Activated effector memory CD4-positive, alpha-beta T cell treated with anti-CD3 and anti-CD28 coated beads, Interleukin-2, amount 50 U/mL, for 16 hours (primary cell): ENCODE measurements at regions not wholly inside any gene's neighbourhood (a gene's known extent, or its start where the extent isn't known, plus 50 kb on each side); places are given as distances from the start of the nearest gene placed in this dataset.
"Not testable (repeated sequence)": the region's sequence is repeated elsewhere in the genome, so short reads cannot be mapped to it uniquely, and the experiment has no call there.

Experiments used
- DNase-seq: peaks from one replicate; pipeline ENCODE4 v3.0.0-alpha.2; 2020

DNA sequence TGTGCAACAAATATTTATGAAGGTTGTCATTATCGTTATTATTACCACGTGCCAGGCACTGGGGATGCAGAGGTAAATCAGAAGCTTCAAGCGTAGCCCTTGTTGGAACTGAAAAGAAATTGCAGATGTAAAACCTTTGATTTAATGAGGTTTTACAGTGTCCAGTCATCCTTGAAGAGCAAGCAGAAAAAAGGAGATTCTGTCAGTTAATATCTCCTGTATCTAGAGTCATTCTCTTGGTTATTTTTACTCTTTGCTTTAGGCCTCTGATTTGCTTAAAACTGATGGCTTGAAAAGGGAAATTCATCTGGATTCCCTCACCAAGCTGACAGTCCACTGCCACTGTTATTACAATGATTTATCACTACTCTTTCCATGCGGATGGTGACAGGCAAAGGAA, 179.3 kb downstream of the GALC start:
- no peak for DNase-seq

GRCh38 chr14:87813211-87813610, 179.8 kb downstream of the GALC start:
- DNase-seq: no peak

- no peak for DNase-seq
Measured at GRCh38 chr14:87811246-87811645, 181.7 kb downstream of the GALC start.

GRCh38 chr14:87810711-87811110, 182.3 kb downstream of the GALC start:
- no peak for DNase-seq

DNA sequence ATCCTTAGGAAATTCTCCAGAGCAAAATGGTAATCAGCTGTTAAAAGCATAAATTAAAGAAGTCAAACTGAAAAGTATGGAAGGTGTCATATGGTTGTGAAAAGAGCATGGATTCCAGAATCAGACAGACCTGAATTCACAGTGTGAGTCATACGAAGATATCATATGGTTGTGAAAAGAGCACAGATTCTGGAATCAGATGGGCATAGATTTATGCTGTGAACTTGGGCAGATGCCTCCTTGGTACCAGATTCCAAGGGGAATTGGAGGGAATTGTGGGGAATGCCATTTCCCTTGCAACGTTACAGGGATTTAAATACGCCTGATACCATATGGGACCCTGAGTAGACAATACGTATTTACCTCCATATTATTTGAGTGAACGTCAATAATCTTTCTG, 183.7 kb downstream of the GALC start:
- no peak for DNase-seq

GRCh38 chr14:87805315-87805723, 187.7 kb downstream of the GALC start:
- peak; percentile 80 for DNase-seq

DNA sequence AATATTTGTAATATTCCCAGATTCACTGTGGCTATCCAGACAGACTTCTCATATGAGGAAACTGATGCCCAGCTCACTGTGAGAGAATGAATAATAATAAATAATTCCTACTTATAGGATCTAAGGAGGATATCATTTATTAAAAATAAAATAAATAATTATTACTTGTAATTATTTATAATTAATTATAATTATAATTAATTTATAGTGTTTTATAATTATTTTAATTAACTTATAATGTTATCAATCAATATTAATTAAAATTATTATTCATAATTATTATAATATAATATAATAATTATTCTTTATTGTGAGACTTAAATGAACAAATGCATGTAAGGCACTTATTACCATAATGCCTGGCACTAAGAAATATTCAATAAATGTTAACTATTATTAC, 192.8 kb downstream of the GALC start:
- DNase-seq: no peak

DNA sequence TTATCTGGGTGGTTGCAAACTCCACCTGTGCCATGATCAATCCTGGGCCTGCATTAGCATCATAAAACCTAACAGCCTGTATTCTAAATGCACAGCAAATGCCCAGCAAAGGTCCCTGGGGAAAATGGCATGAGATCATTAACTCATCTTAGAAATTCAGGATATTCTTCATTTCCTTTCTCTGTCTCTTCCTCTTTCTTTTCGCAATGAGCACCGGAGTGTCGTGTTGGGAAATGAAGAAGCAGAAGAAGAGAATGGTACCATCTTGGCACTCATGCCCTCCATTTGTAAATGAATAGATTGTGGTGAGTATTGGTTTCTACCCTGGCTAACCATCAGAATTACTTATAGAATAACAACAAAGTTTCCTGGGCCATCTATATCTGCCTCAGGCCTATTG, 193.6 kb downstream of the GALC start:
- no peak for DNase-seq

GRCh38 chr14:87797001-87797400, 196.0 kb downstream of the GALC start:
- DNase-seq: no peak

- no peak for DNase-seq
Measured at GRCh38 chr14:87794561-87794960, 198.4 kb downstream of the GALC start.

GRCh38 chr14:87785897-87786296, 207.1 kb downstream of the GALC start:
- no peak for DNase-seq

GRCh38 chr14:87784386-87784785, 208.6 kb downstream of the GALC start:
- DNase-seq: no peak

- no peak for DNase-seq
Measured at GRCh38 chr14:87783071-87783470, 209.9 kb downstream of the GALC start.

- no peak for DNase-seq
Measured at GRCh38 chr14:87772854-87773253, 220.1 kb downstream of the GALC start.

GRCh38 chr14:87767567-87767901, 225.4 kb downstream of the GALC start:
- DNase-seq: no peak

GRCh38 chr14:87758876-87759275, 234.1 kb downstream of the GALC start:
- no peak for DNase-seq

- no peak for DNase-seq
Measured at GRCh38 chr14:87756661-87757060, 236.3 kb downstream of the GALC start.

DNA sequence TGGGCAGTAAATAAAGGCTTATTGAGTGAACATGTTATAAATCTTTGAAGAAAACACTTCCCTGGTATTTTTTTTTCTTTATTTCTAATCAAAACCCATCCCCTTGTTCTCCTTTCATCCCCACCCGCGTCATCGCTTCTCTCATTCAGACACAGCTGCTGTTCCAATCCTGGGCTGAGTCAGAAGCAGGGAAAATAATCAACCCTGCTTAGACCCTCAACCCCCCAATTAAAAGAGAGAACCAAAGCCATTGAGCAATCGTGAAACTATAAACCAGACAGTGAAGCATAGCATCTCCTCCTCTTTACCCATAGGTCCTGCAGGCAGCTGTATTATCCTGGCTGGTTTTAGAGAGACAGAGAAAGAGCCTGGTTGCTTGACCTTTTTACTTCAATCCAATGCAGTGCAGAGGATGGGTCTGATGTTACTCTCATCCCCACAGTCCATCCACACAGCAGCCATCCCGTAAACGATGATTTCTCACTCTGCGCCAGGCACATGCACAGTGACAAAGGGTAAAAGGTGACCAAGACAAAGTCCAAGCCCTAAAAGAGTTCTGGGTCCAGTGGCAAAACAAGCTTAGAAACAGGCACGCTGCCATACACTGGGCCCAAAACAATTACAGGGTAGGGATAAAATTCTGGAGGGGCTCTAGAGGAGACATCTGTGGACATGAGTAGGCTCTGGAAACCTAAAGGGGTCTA, 238.3 kb downstream of the GALC start:
- DNase-seq: no peak

- no peak for DNase-seq
Measured at GRCh38 chr14:87748558-87748957, 244.4 kb downstream of the GALC start.

- DNase-seq: no peak
Measured at GRCh38 chr14:87745507-87746118, 247.4 kb downstream of the GALC start.

- not testable (repeated sequence) for DNase-seq
Measured at GRCh38 chr14:87734577-87735360, 258.2 kb downstream of the GALC start.

DNA sequence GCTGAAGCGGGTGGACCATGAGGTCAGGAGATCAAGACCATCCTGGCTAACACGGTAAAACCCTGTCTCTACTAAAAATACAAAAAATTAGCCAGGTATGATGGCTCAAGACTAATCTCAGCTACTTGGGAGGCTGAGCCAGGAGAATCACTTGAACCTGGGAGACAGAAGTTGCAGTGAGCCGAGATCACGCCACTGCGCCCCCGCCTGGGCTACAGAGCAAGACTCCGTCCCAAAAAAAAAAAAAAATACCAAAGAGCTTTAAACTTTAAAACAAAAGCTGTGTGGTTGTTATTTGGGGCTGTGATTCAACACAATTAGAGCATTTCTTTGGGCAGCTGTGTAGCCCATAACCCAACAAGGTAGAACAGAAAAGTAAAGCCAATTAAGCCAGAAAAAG, 259.9 kb downstream of the GALC start:
- not testable (repeated sequence) for DNase-seq

- DNase-seq: no peak
Measured at GRCh38 chr14:87732562-87732961, 260.4 kb downstream of the GALC start.

DNA sequence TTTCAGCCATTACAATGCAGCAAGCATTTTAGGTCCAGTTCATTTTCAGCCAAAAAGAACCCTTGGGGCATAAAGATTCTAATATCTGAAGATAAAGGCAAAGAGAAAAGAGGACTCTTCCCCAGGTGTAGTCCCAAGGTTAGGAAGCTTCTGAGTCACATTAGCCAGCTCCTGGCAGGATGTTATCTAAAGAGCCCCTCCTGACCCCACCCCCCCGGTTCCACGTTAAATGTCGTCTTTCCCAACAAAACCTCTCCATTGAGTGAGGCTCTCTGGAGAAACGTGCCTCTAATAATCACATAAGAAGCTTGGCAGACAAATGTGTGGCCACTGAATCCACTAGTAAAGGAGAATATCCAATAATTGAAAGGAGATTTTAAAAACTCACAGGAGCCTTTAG, 267.7 kb downstream of the GALC start:
- no peak for DNase-seq
